NCI-H226 (cell line): ENCODE measurements at regions not wholly inside any gene's neighbourhood (a gene's known extent, or its start where the extent isn't known, plus 50 kb on each side); places are given as distances from the start of the nearest gene placed in this dataset.
A peak's percentile ranks its signal among the peaks of the same experiment; 100 is the strongest.
"Not testable (repeated sequence)": the region's sequence is repeated elsewhere in the genome, so short reads cannot be mapped to it uniquely, and the experiment has no call there.

Source experiments
- DNase-seq: peaks from one replicate; pipeline ENCODE4 v3.0.0-alpha.2; 2015

GRCh38 chr4:96455045-96455720 is 615.3 kb downstream of the PDHA2 start:
- no peak for DNase-seq

GRCh38 chr4:96458031-96458430 is 618.1 kb downstream of the PDHA2 start:
- DNase-seq = not testable (repeated sequence)

- DNase-seq = no peak
Measured at GRCh38 chr4:96459105-96459504, 619.2 kb downstream of the PDHA2 start.

GRCh38 chr4:96465834-96466233 is 625.9 kb downstream of the PDHA2 start:
- DNase-seq = no peak

- DNase-seq = peak; percentile 63
Measured at GRCh38 chr4:96471956-96472867, 632.3 kb downstream of the PDHA2 start.

GRCh38 chr4:96473246-96473645 is 633.4 kb downstream of the PDHA2 start:
- DNase-seq = peak; percentile 3

GRCh38 chr4:96483308-96484030 is 643.6 kb downstream of the PDHA2 start:
- no peak for DNase-seq

GRCh38 chr4:96486563-96486962 is 646.7 kb downstream of the PDHA2 start:
- DNase-seq = no peak

GRCh38 chr4:96497621-96498020 is 657.7 kb downstream of the PDHA2 start:
- no peak for DNase-seq

GRCh38 chr4:96504386-96504785 is 664.5 kb downstream of the PDHA2 start:
- DNase-seq = no peak

GRCh38 chr4:96509039-96509741 is 669.3 kb downstream of the PDHA2 start:
- DNase-seq = no peak

- DNase-seq = peak; percentile 64
Measured at GRCh38 chr4:96519291-96519690, 679.4 kb downstream of the PDHA2 start.

GRCh38 chr4:96521046-96521536 is 681.2 kb downstream of the PDHA2 start:
- no peak for DNase-seq

GRCh38 chr4:96523611-96524010 is 683.7 kb downstream of the PDHA2 start:
- no peak for DNase-seq

- DNase-seq = no peak
Measured at GRCh38 chr4:96524311-96524875, 684.5 kb downstream of the PDHA2 start.

- peak; percentile 1 for DNase-seq
Measured at GRCh38 chr4:96525898-96526297, 686.0 kb downstream of the PDHA2 start.

GRCh38 chr4:96526625-96527024 is 686.7 kb downstream of the PDHA2 start:
- no peak for DNase-seq

GRCh38 chr4:96531836-96532235 is 691.9 kb downstream of the PDHA2 start:
- no peak for DNase-seq

- no peak for DNase-seq
Measured at GRCh38 chr4:96543346-96543745, 703.5 kb downstream of the PDHA2 start.

GRCh38 chr4:96558466-96558865 is 718.6 kb downstream of the PDHA2 start:
- DNase-seq = no peak

GRCh38 chr4:96566755-96567154 is 726.9 kb downstream of the PDHA2 start:
- DNase-seq = no peak

GRCh38 chr4:96585304-96585703 is 745.4 kb downstream of the PDHA2 start:
- DNase-seq = no peak
